Fibroblast of villous mesenchyme (primary cell): ENCODE measurements at regions not wholly inside any gene's neighbourhood (a gene's known extent, or its start where the extent isn't known, plus 50 kb on each side); places are given as distances from the start of the nearest gene placed in this dataset.

Experiments
- DNase-seq: peaks from one replicate; pipeline ENCODE4 v3.0.0-alpha.2; 2010; ENCODE audit warnings: low read depth
- H3K4me3 ChIP-seq: 2 replicates; pipeline ENCODE4 v1.5.1; 2011; ENCODE audit warnings: low read depth, mild to moderate bottlenecking, low read length
- TF ChIP-seq, protein P1 (sequence below): IDR thresholded peaks from 2 replicates; pipeline ENCODE4 v1.5.1; 2012; ENCODE audit warnings: low read depth, mild to moderate bottlenecking, low read length; ENCODE audit not compliant: insufficient read depth

DNA sequence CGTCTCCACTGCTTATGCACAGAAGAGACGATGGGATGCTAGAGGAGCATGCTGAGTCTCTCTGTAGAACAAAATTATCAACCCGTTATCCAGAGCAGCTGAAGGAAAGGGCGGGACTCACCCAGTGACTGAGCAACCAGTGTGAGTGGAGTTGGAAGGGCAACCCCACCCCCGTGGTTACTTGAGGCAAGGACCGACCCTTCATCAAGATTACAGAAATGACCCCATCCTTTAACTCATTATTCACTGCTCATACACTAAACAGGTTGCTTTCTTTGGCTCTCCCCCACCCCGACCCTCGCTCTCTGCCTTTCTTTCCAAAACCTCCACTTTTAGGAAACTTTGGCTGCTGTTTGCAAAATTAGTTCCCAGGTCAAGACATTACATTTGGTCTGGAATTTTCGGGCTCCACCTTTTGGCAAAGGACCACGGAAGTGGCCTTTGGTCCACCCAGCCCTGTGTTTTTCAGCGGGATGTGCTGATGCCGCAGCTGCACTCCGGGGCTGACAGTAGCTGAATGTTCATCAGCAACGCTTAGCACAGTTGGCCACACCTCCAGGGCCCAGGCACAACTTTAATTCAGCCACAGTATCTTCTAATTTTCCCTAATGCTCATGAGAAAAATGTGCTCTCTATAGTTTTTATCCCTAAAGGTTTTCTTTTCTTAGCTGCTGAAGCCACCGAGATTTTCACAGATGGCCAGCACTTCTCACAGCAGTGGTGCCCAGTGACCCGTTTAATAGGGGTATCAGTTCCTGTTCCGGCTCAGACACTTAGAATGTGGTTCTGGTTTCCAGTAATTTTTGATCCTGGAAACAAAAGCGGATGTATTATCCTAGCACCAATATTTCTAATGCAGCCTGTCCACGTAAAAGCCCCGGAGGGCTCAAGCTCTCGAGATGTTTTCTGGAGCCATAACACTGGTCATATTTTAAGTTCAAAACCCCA, 103.6 kb upstream of the NXT1 start:
- TF ChIP-seq, protein P1, sequence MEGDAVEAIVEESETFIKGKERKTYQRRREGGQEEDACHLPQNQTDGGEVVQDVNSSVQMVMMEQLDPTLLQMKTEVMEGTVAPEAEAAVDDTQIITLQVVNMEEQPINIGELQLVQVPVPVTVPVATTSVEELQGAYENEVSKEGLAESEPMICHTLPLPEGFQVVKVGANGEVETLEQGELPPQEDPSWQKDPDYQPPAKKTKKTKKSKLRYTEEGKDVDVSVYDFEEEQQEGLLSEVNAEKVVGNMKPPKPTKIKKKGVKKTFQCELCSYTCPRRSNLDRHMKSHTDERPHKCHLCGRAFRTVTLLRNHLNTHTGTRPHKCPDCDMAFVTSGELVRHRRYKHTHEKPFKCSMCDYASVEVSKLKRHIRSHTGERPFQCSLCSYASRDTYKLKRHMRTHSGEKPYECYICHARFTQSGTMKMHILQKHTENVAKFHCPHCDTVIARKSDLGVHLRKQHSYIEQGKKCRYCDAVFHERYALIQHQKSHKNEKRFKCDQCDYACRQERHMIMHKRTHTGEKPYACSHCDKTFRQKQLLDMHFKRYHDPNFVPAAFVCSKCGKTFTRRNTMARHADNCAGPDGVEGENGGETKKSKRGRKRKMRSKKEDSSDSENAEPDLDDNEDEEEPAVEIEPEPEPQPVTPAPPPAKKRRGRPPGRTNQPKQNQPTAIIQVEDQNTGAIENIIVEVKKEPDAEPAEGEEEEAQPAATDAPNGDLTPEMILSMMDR: no peak
- no peak for DNase-seq
- no peak overlapping the region for H3K4me3 ChIP-seq

DNA sequence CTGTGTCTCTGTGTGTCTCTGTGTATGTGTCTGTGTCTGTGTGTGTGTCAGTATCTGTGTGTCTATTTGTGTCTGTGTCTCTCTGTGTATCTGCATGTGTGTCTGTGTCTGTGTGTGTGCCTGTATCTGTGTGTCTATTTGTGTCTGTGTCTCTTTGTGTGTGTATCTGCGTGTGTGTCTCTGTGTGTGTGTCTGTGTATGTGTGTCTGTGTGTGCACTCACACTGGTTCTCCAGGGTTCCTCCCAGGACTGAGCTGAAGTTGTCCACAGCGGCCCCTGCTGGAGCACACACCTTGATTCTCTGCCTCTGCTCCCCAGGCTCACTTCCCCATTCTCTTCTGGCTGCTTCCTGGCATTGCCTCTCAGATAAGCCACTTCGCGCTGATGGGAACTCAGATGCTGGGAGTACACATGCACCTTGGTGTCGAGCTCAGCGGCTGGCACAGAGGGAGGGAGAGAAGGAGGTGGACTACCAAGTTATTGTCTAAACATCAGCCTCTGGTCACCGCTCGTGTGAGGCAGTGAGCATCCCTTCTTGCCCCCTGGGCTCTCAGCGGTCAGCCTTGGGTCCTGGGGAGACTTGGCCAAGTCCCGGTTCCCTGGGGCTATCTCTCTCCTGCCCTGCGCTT, 104.9 kb upstream of the NXT1 start:
- H3K4me3 ChIP-seq: no peak overlapping the region
- no peak for DNase-seq
- TF ChIP-seq, protein P1: peak; percentile 56

DNA sequence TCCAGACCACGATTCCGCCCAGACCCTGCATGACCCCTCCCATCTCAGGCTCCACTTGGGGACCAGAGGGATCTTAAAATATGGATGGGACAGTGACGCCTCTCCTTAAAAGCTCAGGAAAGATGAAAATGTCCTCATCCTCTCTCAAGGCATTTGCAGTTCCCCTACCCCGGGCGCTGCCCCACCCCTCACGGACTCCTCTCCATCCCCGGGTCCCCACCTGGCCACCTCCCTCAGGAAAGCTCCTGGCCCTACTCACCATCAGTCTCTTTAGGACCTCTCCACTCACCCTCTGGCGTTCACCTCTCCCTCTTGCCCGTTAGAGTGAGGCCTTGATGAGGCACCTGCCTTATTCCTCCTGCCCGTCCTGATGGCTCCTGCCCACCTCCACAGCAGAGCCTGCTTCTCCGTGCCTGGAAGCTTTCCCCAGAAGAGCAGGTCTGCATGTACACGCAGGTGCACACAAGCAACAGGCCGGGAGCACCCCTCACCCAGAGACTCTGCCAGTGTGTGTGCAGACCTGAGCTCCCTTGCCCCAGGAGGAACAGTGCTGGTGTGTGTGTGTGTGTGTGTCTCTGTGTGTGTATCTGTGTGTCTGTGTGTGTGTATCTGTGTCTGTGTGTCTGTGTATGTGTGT, 105.6 kb upstream of the NXT1 start:
- H3K4me3 ChIP-seq: no peak overlapping the region
- no peak for DNase-seq
- TF ChIP-seq, protein P1: no peak

DNA sequence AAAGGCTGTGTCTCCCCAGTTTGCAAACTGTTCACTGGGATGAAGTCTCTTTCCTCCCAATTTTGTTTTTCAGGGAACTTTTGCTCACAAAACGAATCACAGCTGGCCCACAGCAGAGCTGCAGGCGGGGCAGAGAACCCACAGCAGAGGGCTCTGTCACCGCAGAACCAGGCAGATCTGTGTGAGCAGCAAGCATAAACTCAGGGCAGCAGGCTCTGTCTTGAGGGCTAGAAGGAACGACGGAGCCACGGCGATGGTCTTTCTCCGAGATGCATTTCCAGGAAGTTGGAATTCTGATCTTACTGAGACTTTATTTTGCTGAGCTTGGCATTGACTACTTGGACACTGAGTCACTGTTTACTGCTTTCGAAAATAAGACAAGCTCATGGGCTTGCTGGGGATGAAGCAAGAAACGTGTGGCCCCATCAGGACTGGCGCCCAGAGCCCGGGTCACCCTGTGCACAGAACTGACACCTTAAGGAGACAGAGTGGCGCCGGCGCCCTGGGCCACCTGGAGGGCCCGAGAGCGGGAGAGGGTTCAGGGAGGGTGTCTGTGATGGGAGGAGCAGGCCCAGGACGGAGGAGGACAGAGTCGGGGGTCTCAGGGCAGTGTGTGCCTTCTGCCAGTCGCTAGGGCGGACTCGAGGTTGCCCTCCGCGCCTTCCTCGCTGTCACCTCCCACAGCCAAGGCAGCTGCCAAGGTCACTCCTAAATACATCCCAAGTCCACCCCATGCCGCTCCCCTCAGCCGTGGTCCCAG, 106.3 kb upstream of the NXT1 start:
- TF ChIP-seq, protein P1: peak; percentile 21
- no peak overlapping the region for H3K4me3 ChIP-seq
- peak; percentile 40 for DNase-seq

DNA sequence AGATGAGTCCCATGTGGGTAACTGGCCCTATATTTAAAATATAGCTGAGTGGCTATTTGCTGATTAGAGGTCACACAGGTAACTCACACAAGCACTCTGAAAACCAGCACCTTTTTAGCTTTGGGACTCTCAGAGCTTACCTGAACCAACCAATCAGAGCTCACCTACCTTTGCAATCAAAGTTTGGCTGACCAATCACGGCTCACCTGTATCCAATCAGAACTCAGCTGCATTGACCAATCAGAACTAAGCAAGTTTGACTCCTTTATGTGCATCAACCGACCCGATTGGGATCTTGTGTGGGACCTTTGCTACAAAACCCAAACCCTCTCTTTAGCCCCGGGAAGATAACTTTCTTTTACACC, 106.8 kb upstream of the NXT1 start:
- no peak for DNase-seq
- TF ChIP-seq, protein P1: no peak
- H3K4me3 ChIP-seq: no peak overlapping the region

DNA sequence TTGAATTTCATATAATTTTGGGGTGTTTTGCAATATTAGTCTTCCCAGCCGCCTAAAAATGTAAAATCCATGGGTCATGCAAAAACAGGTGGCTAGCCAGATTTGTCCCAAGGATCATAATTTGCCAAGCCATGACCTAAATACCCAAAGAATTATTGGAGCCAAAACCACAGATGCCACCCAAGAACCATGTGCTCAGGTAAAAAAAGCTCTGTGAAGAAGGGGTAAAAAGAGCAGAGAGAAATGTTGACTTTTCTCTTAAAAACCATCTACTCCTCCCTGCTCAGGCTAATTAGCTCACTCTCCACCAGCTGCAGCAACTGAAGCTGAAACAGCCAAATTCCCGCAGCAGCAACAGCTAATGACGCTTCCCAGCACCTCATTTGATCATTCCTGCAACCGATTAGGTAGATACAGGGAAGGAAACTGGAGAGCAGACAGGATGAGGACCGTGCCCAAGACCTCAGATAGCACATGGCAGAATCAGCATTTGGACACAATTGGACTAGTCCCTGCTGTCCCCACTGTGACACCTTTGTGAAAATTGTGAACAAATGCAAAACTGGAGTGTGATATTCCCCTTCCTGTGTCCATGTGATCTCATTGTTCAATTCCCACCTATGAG, 107.9 kb upstream of the NXT1 start:
- no peak for DNase-seq
- H3K4me3 ChIP-seq: no peak overlapping the region
- TF ChIP-seq, protein P1: no peak
